ENCODE measurements at regions not wholly inside any gene's neighbourhood (a gene's known extent, or its start where the extent isn't known, plus 50 kb on each side); places are given as distances from the start of the nearest gene placed in this dataset.
A peak's percentile ranks its signal among the peaks of the same experiment; 100 is the strongest.
"Not testable (repeated sequence)": the region's sequence is repeated elsewhere in the genome, so short reads cannot be mapped to it uniquely, and the experiment has no call there.

DNA sequence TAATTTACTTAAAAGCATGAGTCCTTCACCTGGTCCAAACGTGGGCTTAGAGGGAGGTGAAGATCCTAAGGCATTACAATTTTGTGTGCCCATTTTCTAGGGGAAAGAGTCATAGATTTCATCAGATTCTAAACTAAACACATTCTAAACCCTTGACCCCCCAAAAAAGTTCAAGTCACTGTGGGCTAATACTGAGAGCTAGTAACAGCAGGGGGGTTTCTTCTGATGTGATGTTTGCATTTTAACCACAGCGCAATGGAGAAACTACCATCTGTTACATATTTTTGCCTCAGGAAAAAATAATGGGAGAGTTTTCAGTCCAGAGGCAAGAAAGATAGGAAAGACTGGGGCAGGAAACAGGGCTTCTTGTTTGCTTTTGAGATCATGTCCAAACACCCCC is 110.8 kb upstream of the SLC1A3 start:
- TF ChIP-seq, protein P1, sequence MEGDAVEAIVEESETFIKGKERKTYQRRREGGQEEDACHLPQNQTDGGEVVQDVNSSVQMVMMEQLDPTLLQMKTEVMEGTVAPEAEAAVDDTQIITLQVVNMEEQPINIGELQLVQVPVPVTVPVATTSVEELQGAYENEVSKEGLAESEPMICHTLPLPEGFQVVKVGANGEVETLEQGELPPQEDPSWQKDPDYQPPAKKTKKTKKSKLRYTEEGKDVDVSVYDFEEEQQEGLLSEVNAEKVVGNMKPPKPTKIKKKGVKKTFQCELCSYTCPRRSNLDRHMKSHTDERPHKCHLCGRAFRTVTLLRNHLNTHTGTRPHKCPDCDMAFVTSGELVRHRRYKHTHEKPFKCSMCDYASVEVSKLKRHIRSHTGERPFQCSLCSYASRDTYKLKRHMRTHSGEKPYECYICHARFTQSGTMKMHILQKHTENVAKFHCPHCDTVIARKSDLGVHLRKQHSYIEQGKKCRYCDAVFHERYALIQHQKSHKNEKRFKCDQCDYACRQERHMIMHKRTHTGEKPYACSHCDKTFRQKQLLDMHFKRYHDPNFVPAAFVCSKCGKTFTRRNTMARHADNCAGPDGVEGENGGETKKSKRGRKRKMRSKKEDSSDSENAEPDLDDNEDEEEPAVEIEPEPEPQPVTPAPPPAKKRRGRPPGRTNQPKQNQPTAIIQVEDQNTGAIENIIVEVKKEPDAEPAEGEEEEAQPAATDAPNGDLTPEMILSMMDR (IDR thresholded peaks at IDR 0.05; ENCODE audit: low read depth, low read length), result no peak

DNA sequence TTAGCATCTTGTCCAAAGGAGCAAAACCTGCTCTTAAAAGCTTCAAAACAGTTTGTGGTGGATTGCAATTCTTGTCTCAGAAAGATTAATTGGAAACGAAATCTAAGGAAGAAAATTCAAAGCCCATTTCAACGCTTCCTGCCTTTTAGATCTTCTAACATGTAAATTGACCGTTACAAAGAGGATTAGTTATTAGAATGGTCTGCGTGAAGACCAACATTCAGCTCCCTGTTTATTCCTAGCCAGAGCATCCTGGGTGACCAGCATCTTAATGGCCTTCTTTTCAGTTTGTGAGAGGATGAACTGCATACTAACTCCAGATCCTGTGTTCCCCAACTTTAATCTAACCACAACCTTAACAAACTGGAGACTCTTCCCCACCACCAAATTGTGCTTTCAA is 109.9 kb upstream of the SLC1A3 start:
- DNase-seq (ENCODE audit: extremely low read depth, low read depth), result no peak
- TF ChIP-seq, protein P1 (IDR thresholded peaks at IDR 0.05; ENCODE audit: low read depth, low read length), result no peak

More for the DNA sequence above, 110.8 kb upstream of the SLC1A3 start:
- no peak for DNase-seq (ENCODE audit: extremely low read depth, low read depth)

- peak; percentile 92 for DNase-seq (ENCODE audit: extremely low read depth, low read depth)
- TF ChIP-seq, protein P1 (IDR thresholded peaks at IDR 0.05; ENCODE audit: low read depth, low read length), result no peak
These were observed 103.8 kb upstream of the SLC1A3 start for GRCh38 chr5:36502608-36503007.

- DNase-seq (ENCODE audit: extremely low read depth, low read depth), result no peak
- TF ChIP-seq, protein P1 (IDR thresholded peaks at IDR 0.05; ENCODE audit: low read depth, low read length), result no peak
These were observed 101.4 kb upstream of the SLC1A3 start for GRCh38 chr5:36505021-36505420.

GRCh38 chr5:36507332-36507952 is 99.0 kb upstream of the SLC1A3 start:
- peak; percentile 47 for DNase-seq (ENCODE audit: extremely low read depth, low read depth)
- TF ChIP-seq, protein P1 (IDR thresholded peaks at IDR 0.05; ENCODE audit: low read depth, low read length), result peak; percentile 86

GRCh38 chr5:36508331-36508730 is 98.1 kb upstream of the SLC1A3 start:
- DNase-seq (ENCODE audit: extremely low read depth, low read depth), result not testable (repeated sequence)

DNA sequence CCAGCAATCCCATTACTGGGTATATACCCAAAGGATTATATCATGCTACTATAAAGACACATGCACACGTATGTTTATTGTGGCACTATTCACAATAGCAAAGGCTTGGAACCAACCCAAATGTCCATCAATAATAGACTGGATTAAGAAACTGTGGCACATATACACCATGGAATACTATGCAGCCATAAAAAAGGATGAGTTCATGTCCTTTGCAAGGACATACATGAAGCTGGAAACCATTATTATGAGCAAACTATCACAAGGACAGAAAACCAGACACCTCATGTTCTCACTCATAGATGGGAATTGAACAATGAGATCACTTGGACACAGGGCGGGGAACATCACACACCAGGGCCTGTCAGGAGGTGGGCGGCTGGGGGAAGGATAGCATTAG is 92.8 kb upstream of the SLC1A3 start:
- not testable (repeated sequence) for DNase-seq (ENCODE audit: extremely low read depth, low read depth)

GRCh38 chr5:36519881-36520280 is 86.5 kb upstream of the SLC1A3 start:
- TF ChIP-seq, protein P1 (IDR thresholded peaks at IDR 0.05; ENCODE audit: low read depth, low read length), result no peak
- no peak for DNase-seq (ENCODE audit: extremely low read depth, low read depth)
